GM23248 (cell line): ENCODE measurements at regions not wholly inside any gene's neighbourhood (a gene's known extent, or its start where the extent isn't known, plus 50 kb on each side); places are given as distances from the start of the nearest gene placed in this dataset.

Experiments
- DNase-seq: peaks from one replicate; pipeline ENCODE4 v3.0.0-alpha.2; 2015
- H2AFZ ChIP-seq: fragments of 200-600 bp; sonication (generic); 2 replicates; pipeline ENCODE4 v1.6.1; 2016; ENCODE audit warnings: antibody characterized with exemption
- H3F3A ChIP-seq: fragments of 200-600 bp; sonication (generic); 2 replicates; pipeline ENCODE4 v1.6.1; 2016; ENCODE audit warnings: mild to moderate bottlenecking, antibody characterized with exemption, mixed run types; ENCODE audit not compliant: insufficient read depth
- H3K27ac ChIP-seq: fragments of 200-600 bp; sonication (generic); 2 replicates; pipeline ENCODE4 v1.5.1; 2016; ENCODE audit warnings: mild to moderate bottlenecking
- H3K27me3 ChIP-seq: fragments of 200-600 bp; sonication (generic); replicated peaks from 2 replicates; pipeline ENCODE4 v1.6.1; 2016; ENCODE audit warnings: mild to moderate bottlenecking; ENCODE audit not compliant: insufficient read depth
- H3K36me3 ChIP-seq: fragments of 200-600 bp; sonication (generic); 2 replicates; pipeline ENCODE4 v1.6.1; 2016; ENCODE audit warnings: low read depth, mild to moderate bottlenecking
- H3K4me1 ChIP-seq: fragments of 200-600 bp; sonication (generic); 2 replicates; pipeline ENCODE4 v1.6.1; 2016; ENCODE audit warnings: mild to moderate bottlenecking; ENCODE audit not compliant: insufficient read depth
- H3K4me2 ChIP-seq: fragments of 200-600 bp; sonication (generic); one replicate; pipeline ENCODE4 v1.6.1; 2016; ENCODE audit warnings: mild to moderate bottlenecking; ENCODE audit not compliant: unreplicated experiment
- H3K4me3 ChIP-seq: fragments of 200-600 bp; sonication (generic); 2 replicates; pipeline ENCODE4 v1.5.1; 2016; ENCODE audit warnings: mild to moderate bottlenecking
- H3K79me2 ChIP-seq: fragments of 200-600 bp; sonication (generic); 2 replicates; pipeline ENCODE4 v1.6.1; 2016; ENCODE audit warnings: mild to moderate bottlenecking; ENCODE audit not compliant: insufficient read depth
- H3K9ac ChIP-seq: fragments of 200-600 bp; sonication (generic); 2 replicates; pipeline ENCODE4 v1.6.1; 2016; ENCODE audit warnings: mild to moderate bottlenecking
- H3K9me2 ChIP-seq: fragments of 200-600 bp; sonication (generic); 2 replicates; pipeline ENCODE4 v1.6.1; 2016; ENCODE audit warnings: mixed run types, mild to moderate bottlenecking, moderate library complexity; ENCODE audit not compliant: insufficient read depth
- H3K9me3 ChIP-seq: fragments of 200-600 bp; sonication (generic); one replicate; pipeline ENCODE4 v1.6.1; 2017; ENCODE audit warnings: low read depth
- H4K20me1 ChIP-seq: fragments of 200-600 bp; sonication (generic); 2 replicates; pipeline ENCODE4 v1.6.0; 2016; ENCODE audit not compliant: insufficient read depth
- EZH2 ChIP-seq: fragments of 200-600 bp; sonication (generic); IDR thresholded peaks from 2 replicates; pipeline ENCODE4 v1.6.1; 2018; ENCODE audit warnings: antibody characterized with exemption, mild to moderate bottlenecking; ENCODE audit not compliant: insufficient read depth, poor library complexity, severe bottlenecking
- EZH2phosphoT487 ChIP-seq: fragments of 200-600 bp; sonication (generic); IDR thresholded peaks from 2 replicates; pipeline ENCODE4 v1.6.1; 2018; ENCODE audit warnings: antibody characterized with exemption, moderate library complexity, mild to moderate bottlenecking, low read depth; ENCODE audit not compliant: insufficient read depth
- WGBS, 2 experiments: methylation state at CpG; one replicate each; pipeline ENCODE4 v1.1.6; 2015 to 2017; ENCODE audit warnings: low lambda C conversion rate in 2 of 2, low coverage in 1 of 2; ENCODE audit errors: missing lambda C conversion rate in 2 of 2; 5-methylcytosine and 5-hydroxymethylcytosine counted together
- in situ Hi-C: fragments of 300-500 bp; cut with MboI; formaldehyde crosslinking; loops from 2 replicates; pipeline ENCODE4 v1.15.0; 2020

- peak; percentile 73 for DNase-seq
- Histone ChIP-seq H3K27me3 (peaks cover 40% of the 10 kb centered on the region), H3K9me2 (no peaks in the 10 kb centered on the region), H3K4me1 (peaks cover 7% of the 10 kb centered on the region), H3K79me2 (no peaks in the 10 kb centered on the region), H3F3A (no peaks in the 10 kb centered on the region), H3K4me3 (no peak overlapping the region), H3K9ac (no peak overlapping the region), H3K27ac (no peak overlapping the region), H3K36me3 (no peaks in the 10 kb centered on the region), H3K9me3 (no peaks in the 10 kb centered on the region), H4K20me1 (no peaks in the 10 kb centered on the region), H3K4me2 (no peak overlapping the region), H2AFZ (no peak overlapping the region)
- in situ Hi-C loops: no loop called here
- 7 to 10% methylated on average over 3 of the region's 3 CpGs for WGBS, 2 experiments
- TF ChIP-seq EZH2phosphoT487 (peak; percentile 96), EZH2 (no peak)
Observed at GRCh38 chr3:105118905-105119304, 247.8 kb upstream of the ALCAM start.

GRCh38 chr3:105119801-105120340 lies 246.8 kb upstream of the ALCAM start:
- WGBS, 2 experiments: 50 to 58% methylated on average over 4 of the region's 4 CpGs
- in situ Hi-C loops: no loop called here
- H3K4me2 ChIP-seq: no peak overlapping the region
- H3K4me1 ChIP-seq: peaks cover 7% of the 10 kb centered on the region
- TF ChIP-seq EZH2: no peak
- TF ChIP-seq EZH2phosphoT487: no peak
- H3K36me3 ChIP-seq: no peaks in the 10 kb centered on the region
- no peak overlapping the region for H3K27ac ChIP-seq
- H3K9ac ChIP-seq: no peak overlapping the region
- H3K4me3 ChIP-seq: no peak overlapping the region
- peak; percentile 16 for DNase-seq
- H3K79me2 ChIP-seq: no peaks in the 10 kb centered on the region
- no peaks in the 10 kb centered on the region for H4K20me1 ChIP-seq
- no peaks in the 10 kb centered on the region for H3K9me3 ChIP-seq
- H3K27me3 ChIP-seq: peaks cover 45% of the 10 kb centered on the region
- no peaks in the 10 kb centered on the region for H3K9me2 ChIP-seq
- no peak overlapping the region for H2AFZ ChIP-seq
- H3F3A ChIP-seq: no peaks in the 10 kb centered on the region

- Histone ChIP-seq H3K36me3 (no peaks in the 10 kb centered on the region), H3K9ac (no peak overlapping the region), H2AFZ (no peak overlapping the region), H3K27me3 (0 out of 2 replicates have a peak, but pooled peaks cover 10% of the 10 kb centered on the region), H3K9me2 (no peaks in the 10 kb centered on the region), H3K4me3 (no peak overlapping the region), H3K4me1 (no peaks in the 10 kb centered on the region), H3K79me2 (no peaks in the 10 kb centered on the region), H3F3A (no peaks in the 10 kb centered on the region), H3K4me2 (no peak overlapping the region), H3K9me3 (no peaks in the 10 kb centered on the region), H4K20me1 (no peaks in the 10 kb centered on the region), H3K27ac (no peak overlapping the region)
- 24 to 32% methylated on average over 3 of the region's 3 CpGs for WGBS, 2 experiments
- TF ChIP-seq EZH2phosphoT487 (no peak), EZH2 (no peak)
- DNase-seq: no peak
- in situ Hi-C loops: no loop called here
Observed at GRCh38 chr3:105130911-105131310, 235.8 kb upstream of the ALCAM start.

GRCh38 chr3:105137911-105138310 lies 228.8 kb upstream of the ALCAM start:
- Histone ChIP-seq H3K9me3 (no peaks in the 10 kb centered on the region), H3K9me2 (no peaks in the 10 kb centered on the region), H3K4me1 (no peaks in the 10 kb centered on the region), H4K20me1 (no peaks in the 10 kb centered on the region), H3K79me2 (no peaks in the 10 kb centered on the region), H3K4me2 (no peak overlapping the region), H2AFZ (no peak overlapping the region), H3K9ac (no peak overlapping the region), H3K36me3 (no peaks in the 10 kb centered on the region), H3K4me3 (no peak overlapping the region), H3F3A (no peaks in the 10 kb centered on the region), H3K27ac (no peak overlapping the region), H3K27me3 (no peaks in the 10 kb centered on the region)
- in situ Hi-C loops: no loop called here
- DNase-seq: no peak
- WGBS, 2 experiments: 11 to 19% methylated on average over 1 of the region's 1 CpG
- TF ChIP-seq EZH2phosphoT487 (no peak), EZH2 (no peak)
